GM12878 (cell line): ENCODE measurements at regions not wholly inside any gene's neighbourhood (a gene's known extent, or its start where the extent isn't known, plus 50 kb on each side); places are given as distances from the start of the nearest gene placed in this dataset.

Experiments used
- ATAC-seq: fragments of 200-7000 bp; cut with Tn5 transposase; 3 replicates; pipeline ENCODE4 v1.9.1; 2020; ENCODE audit warnings: mild to moderate bottlenecking, moderate library complexity
- BruUV-seq: library from RNA; stranded (reverse); fragments of 400-500 nt; replicated peaks from 2 replicates; lab custom pipeline; 2021; lab: Mats Ljungman, UMichigan
- CTCF ChIA-PET: fragments of 300-600 bp; sonication (Branson Sonifier 250); formaldehyde crosslinking; extraction: SDS; loops from one replicate; lab custom pipeline; 2021; ENCODE audit warnings: inconsistent platforms; lab: Yijun Ruan, JAX
- POLR2A ChIA-PET: fragments of 350-600 bp; formaldehyde crosslinking; extraction: SDS; loops from one replicate; lab custom pipeline; 2021; ENCODE audit warnings: inconsistent platforms; lab: Charles Lee
- RAD21 ChIA-PET: fragments of 300-600 bp; sonication (Branson Sonifier 250); formaldehyde crosslinking; loops from one replicate; lab custom pipeline; 2023; ENCODE audit warnings: antibody characterized with exemption; ENCODE audit not compliant: unreplicated experiment; lab: Charles Lee
- SMC1A ChIA-PET: fragments of 300-600 bp; sonication (Branson Sonifier 250); formaldehyde crosslinking; loops from one replicate; lab custom pipeline; 2023; ENCODE audit not compliant: unreplicated experiment, uncharacterized antibody; lab: Charles Lee
- DNase-seq: peaks from one replicate; pipeline ENCODE4 v3.0.0-alpha.2; 2011; ENCODE audit warnings: low read depth, low spot score
- FAIRE-seq: peaks from 3 replicates; lab custom pipeline; 2011; peaks lifted over from hg19 to GRCh38; lab: Jason Lieb, UNC
- H2AFZ ChIP-seq: 2 replicates; pipeline ENCODE4 v1.6.0; 2011; ENCODE audit warnings: low read depth, low read length, control low read depth; ENCODE audit not compliant: control insufficient read depth
- H3K27ac ChIP-seq: 2 replicates; pipeline ENCODE4 v1.5.1; 2011; ENCODE audit warnings: control low read depth; ENCODE audit not compliant: control insufficient read depth, insufficient read depth
- H3K27me3 ChIP-seq, 2 experiments: replicated peaks in 1 of 2; 2 replicates each; pipeline versions ENCODE4 v1.6.0 to v1.6.1; 2011; ENCODE audit warnings: low read length in 1 of 2; ENCODE audit not compliant: control insufficient read depth in 2 of 2, insufficient read depth in 2 of 2
- H3K36me3 ChIP-seq, 2 experiments: 2 replicates each; pipeline ENCODE4 v1.5.1; 2011; ENCODE audit warnings: low read length in 1 of 2; ENCODE audit not compliant: control insufficient read depth in 2 of 2, insufficient read depth in 2 of 2
- H3K4me1 ChIP-seq: 2 replicates; pipeline ENCODE4 v1.6.1; 2011; ENCODE audit warnings: mild to moderate bottlenecking, low read length, moderate library complexity, mixed read lengths; ENCODE audit not compliant: control insufficient read depth, insufficient read depth
- H3K4me2 ChIP-seq: 2 replicates; pipeline ENCODE4 v1.6.0; 2011; ENCODE audit warnings: control low read depth; ENCODE audit not compliant: control insufficient read depth, insufficient read depth
- H3K4me3 ChIP-seq: fragments of 200-600 bp; sonication (generic); 2 replicates; pipeline ENCODE4 v1.5.1; 2016
- H3K79me2 ChIP-seq: 2 replicates; pipeline ENCODE4 v1.6.0; 2011; ENCODE audit warnings: low read length; ENCODE audit not compliant: control insufficient read depth, insufficient read depth
- H3K9ac ChIP-seq: 2 replicates; pipeline ENCODE4 v1.8.0; 2011; ENCODE audit warnings: low read length, control low read depth, mixed read lengths; ENCODE audit not compliant: control insufficient read depth, insufficient read depth
- H3K9me3 ChIP-seq: replicated peaks from 3 replicates; pipeline ENCODE4 v1.5.1; 2011; ENCODE audit warnings: mild to moderate bottlenecking, low read length; ENCODE audit not compliant: control insufficient read depth, insufficient read depth
- H4K20me1 ChIP-seq: 2 replicates; pipeline ENCODE4 v1.6.0; 2011; ENCODE audit not compliant: control insufficient read depth, insufficient read depth
- CBFB ChIP-seq: IDR thresholded peaks from 2 replicates; pipeline ENCODE4 v1.6.1; 2016; ENCODE audit warnings: antibody characterized with exemption, low read depth
- CBX3 ChIP-seq: fragments of 200-600 bp; sonication (generic); IDR thresholded peaks from 2 replicates; pipeline ENCODE4 v1.6.1; 2016; ENCODE audit warnings: low read depth, borderline replicate concordance
- FOS ChIP-seq: IDR thresholded peaks from 3 replicates; pipeline ENCODE4 v1.6.1; 2011; ENCODE audit warnings: borderline replicate concordance; ENCODE audit not compliant: insufficient read length; ENCODE audit errors: extremely low read depth
- GATAD2B ChIP-seq: fragments of 450-650 bp; conservative IDR thresholded peaks from 2 replicates; pipeline ENCODE4 v1.6.1; 2017; ENCODE audit warnings: low read depth, mild to moderate bottlenecking, moderate library complexity
- JUND ChIP-seq: IDR thresholded peaks from 2 replicates; pipeline ENCODE4 v1.6.1; 2012; ENCODE audit warnings: low read depth, mild to moderate bottlenecking, low read length, improper control_type of control experiment, moderate library complexity
- KDM1A ChIP-seq: fragments of 200-600 bp; sonication (generic); IDR thresholded peaks from 2 replicates; pipeline ENCODE4 v1.6.1; 2016; ENCODE audit warnings: borderline replicate concordance
- NFYA ChIP-seq: IDR thresholded peaks from 2 replicates; pipeline ENCODE4 v1.6.1; 2011; ENCODE audit warnings: low read depth, mild to moderate bottlenecking, low read length, improper control_type of control experiment, borderline replicate concordance
- PAX5 ChIP-seq: IDR thresholded peaks from 2 replicates; pipeline ENCODE4 v1.6.1; 2011; ENCODE audit warnings: low read depth, low read length, borderline replicate concordance
- SRF ChIP-seq, 2 experiments: IDR thresholded peaks; 2 replicates each; pipeline ENCODE4 v1.6.1; 2011; ENCODE audit warnings: low read depth in 2 of 2, low read length in 2 of 2, mild to moderate bottlenecking in 1 of 2, moderate library complexity in 1 of 2
- TCF3 ChIP-seq: IDR thresholded peaks from 2 replicates; pipeline ENCODE4 v1.6.1; 2012; ENCODE audit warnings: low read depth, mild to moderate bottlenecking, low read length, borderline replicate concordance; ENCODE audit not compliant: insufficient read depth
- ZNF207 ChIP-seq: fragments of 450-650 bp; IDR thresholded peaks from 2 replicates; pipeline ENCODE4 v1.6.1; 2014; ENCODE audit warnings: antibody characterized with exemption, mild to moderate bottlenecking, borderline replicate concordance
- WGBS: methylation state at CpG from one replicate; pipeline ENCODE4 v1.1.6; 2016; ENCODE audit warnings: low lambda C conversion rate; ENCODE audit not compliant: insufficient replicate concordance, insufficient coverage; ENCODE audit errors: missing lambda C conversion rate; 5-methylcytosine and 5-hydroxymethylcytosine counted together
- in situ Hi-C: fragments of 300-500 bp; cut with MboI; formaldehyde crosslinking; loops from 9 replicates; pipeline ENCODE4 v1.14.3; 2018; ENCODE audit warnings: mixed read lengths
- intact Hi-C: fragments of 100-400 bp; cut with micrococcal nuclease; formaldehyde crosslinking; loops from one replicate; pipeline ENCODE4 v1.14.2; 2022; ENCODE audit not compliant: unreplicated experiment

- TF ChIP-seq KDM1A: no peak
- TF ChIP-seq PAX5: no peak
- no peak for TF ChIP-seq CBFB
- TF ChIP-seq GATAD2B: no peak
- no peak for TF ChIP-seq ZNF207
- TF ChIP-seq TCF3: no peak
- TF ChIP-seq JUND: no peak
These were observed 316.4 kb downstream of the MCTP2 start (continued) for GRCh38 chr15:94547711-94548110.

GRCh38 chr15:94555841-94556519 is 324.6 kb downstream of the MCTP2 start:
- ATAC-seq (no peak), DNase-seq (no peak), FAIRE-seq (no peak)
- H3K9ac ChIP-seq: no peak overlapping the region
- H3K27me3 ChIP-seq: no peaks in the 10 kb centered on the region
- H3K36me3 ChIP-seq: no peaks in the 10 kb centered on the region
- no peaks in the 10 kb centered on the region for H3K9me3 ChIP-seq
- SMC1A ChIA-PET: no interaction called here
- POLR2A ChIA-PET: no interaction called here
- in situ Hi-C loops: no loop called here
- no peaks in the 10 kb centered on the region for H3K4me1 ChIP-seq
- intact Hi-C loops: no loop called here
- RAD21 ChIA-PET: no interaction called here
- no TSS peak for BruUV-seq
- 53% methylated on average over 2 of the region's 2 CpGs for WGBS
- H3K27ac ChIP-seq: no peak overlapping the region
- no peaks in the 10 kb centered on the region for H4K20me1 ChIP-seq
- no peak for TF ChIP-seq SRF (IDR thresholded peaks at IDR 0.05; ENCODE audit: low read depth in 2 of 2, low read length in 2 of 2)
- TF ChIP-seq FOS: no peak
- no peak for TF ChIP-seq NFYA
- TF ChIP-seq CBX3: no peak
- H2AFZ ChIP-seq: no peak overlapping the region
- no peaks in the 10 kb centered on the region for H3K79me2 ChIP-seq
- CTCF ChIA-PET: no interaction called here
- H3K4me2 ChIP-seq: no peak overlapping the region
- no peak overlapping the region for H3K4me3 ChIP-seq
